Right lobe of liver (tissue), 6 donors: ENCODE measurements at regions not wholly inside any gene's neighbourhood (a gene's known extent, or its start where the extent isn't known, plus 50 kb on each side); places are given as distances from the start of the nearest gene placed in this dataset.

Experiments used
- ATAC-seq, 4 donors: fragments of 200-7000 bp; cut with Tn5 transposase; one replicate each; pipeline ENCODE4 v1.9.1; 2020; ENCODE audit warnings: mild to moderate bottlenecking in 4 of 4, moderate library complexity in 4 of 4
- DNase-seq, 3 donors: peaks; one replicate each; pipeline ENCODE4 v3.0.0-alpha.2; 2020
- H3K27ac ChIP-seq, 3 donors: fragments of 200-600 bp; one replicate each; pipeline ENCODE4 v1.8.0; 2022
- H3K27me3 ChIP-seq, 2 donors: fragments of 200-600 bp; one replicate each; pipeline ENCODE4 v1.8.0; 2022
- H3K36me3 ChIP-seq, 4 donors: fragments of 200-600 bp; sonication (generic) in 1 of 4; one replicate each; pipeline versions ENCODE4 v1.5.1 to v1.8.0; 2017 to 2022; ENCODE audit warnings: control low read depth in 1 of 4
- H3K4me1 ChIP-seq, 4 donors: fragments of 200-600 bp; sonication (generic) in 1 of 4; one replicate each; pipeline versions ENCODE4 v1.5.1 to v1.8.0; 2017 to 2022; ENCODE audit warnings: control low read depth in 1 of 4
- H3K4me3 ChIP-seq, 3 donors: fragments of 200-600 bp; one replicate each; pipeline ENCODE4 v1.8.0; 2022
- H3K9me3 ChIP-seq, 4 donors: fragments of 200-600 bp; sonication (generic) in 1 of 4; one replicate each; pipeline versions ENCODE4 v1.5.1 to v1.8.0; 2017 to 2022; ENCODE audit warnings: control low read depth in 1 of 4
- CTCF ChIP-seq, 4 donors: fragments of 200-600 bp in 3 of 4; fragments of 450-650 bp in 1 of 4; IDR thresholded peaks; one replicate each; pipeline versions ENCODE4 v1.5.1 to v1.8.0; 2016 to 2022; ENCODE audit warnings: antibody characterized with exemption in 4 of 4, mild to moderate bottlenecking in 2 of 4
- POLR2A ChIP-seq: fragments of 450-650 bp; IDR thresholded peaks from one replicate; pipeline ENCODE4 v1.6.1; 2017; ENCODE audit warnings: antibody characterized with exemption, mild to moderate bottlenecking
- WGBS: methylation state at CpG from one replicate; pipeline ENCODE4 v1.1.6; 2018; ENCODE audit warnings: low coverage, low lambda C conversion rate; ENCODE audit not compliant: insufficient coverage; ENCODE audit errors: missing lambda C conversion rate; 5-methylcytosine and 5-hydroxymethylcytosine counted together
- intact Hi-C, 2 donors: fragments of 100-400 bp; cut with DNase I; formaldehyde crosslinking; loops; one replicate each; pipeline versions ENCODE4 v1.11.2 to v1.14.1; 2022
- donor health status: DM: no; HTN: yes; CAD: no.
- donor health status: DM: no; HTN: no; CAD: no.
- donor health status: DM: no; HTN: no; CAD: no.
- donor health status: DM: no; HTN: yes; CAD: no.
- donor health status: DM: no; HTN: yes; CAD: no.

GRCh38 chr18:78741381-78742217 lies 238.0 kb upstream of the SALL3 start:
- no peaks in the 10 kb centered on the region for H3K4me1 ChIP-seq
- ATAC-seq (no peak), DNase-seq (peak in 1 of 3 donors; percentile 21)
- TF ChIP-seq POLR2A (no peak), CTCF (IDR thresholded peaks at IDR 0.05) (no peak)
- H3K27ac ChIP-seq: no peak overlapping the region
- no peak overlapping the region for H3K4me3 ChIP-seq
- H3K9me3 ChIP-seq: no peaks in the 10 kb centered on the region
- intact Hi-C loops: no loop called here
- H3K36me3 ChIP-seq: no peaks in the 10 kb centered on the region
- WGBS: 65% methylated on average over 14 of the region's 30 CpGs
- no peaks in the 10 kb centered on the region for H3K27me3 ChIP-seq

GRCh38 chr18:78742218-78742745 lies 237.3 kb upstream of the SALL3 start:
- intact Hi-C loops: no loop called here
- ATAC-seq: peak in 1 of 4 donors; percentile 26
- peak in 2 of 3 donors; percentile 19 to 48 for DNase-seq
- TF ChIP-seq POLR2A: no peak
- no peak for TF ChIP-seq CTCF (IDR thresholded peaks at IDR 0.05)
- no peaks in the 10 kb centered on the region for H3K4me1 ChIP-seq
- no CpG with 5 or more reads among the region's 11 CpGs for WGBS
- H3K4me3 ChIP-seq: no peak overlapping the region
- no peaks in the 10 kb centered on the region for H3K36me3 ChIP-seq
- no peaks in the 10 kb centered on the region for H3K27me3 ChIP-seq
- H3K9me3 ChIP-seq: no peaks in the 10 kb centered on the region
- H3K27ac ChIP-seq: no peak overlapping the region

GRCh38 chr18:78743078-78743477 lies 236.5 kb upstream of the SALL3 start:
- Histone ChIP-seq H3K4me3 (no peak overlapping the region), H3K36me3 (no peaks in the 10 kb centered on the region), H3K4me1 (no peaks in the 10 kb centered on the region), H3K27ac (no peak overlapping the region), H3K9me3 (no peaks in the 10 kb centered on the region), H3K27me3 (no peaks in the 10 kb centered on the region)
- intact Hi-C loops: no loop called here
- peak in 2 of 3 donors; percentile 13 to 40 for DNase-seq
- WGBS: 38% methylated on average over 3 of the region's 9 CpGs
- no peak for ATAC-seq
- TF ChIP-seq POLR2A (no peak), CTCF (IDR thresholded peaks at IDR 0.05) (no peak)

GRCh38 chr18:78751664-78752063 lies 228.0 kb upstream of the SALL3 start:
- H3K36me3 ChIP-seq: no peaks in the 10 kb centered on the region
- no peak overlapping the region for H3K4me3 ChIP-seq
- H3K27me3 ChIP-seq: no peaks in the 10 kb centered on the region
- H3K27ac ChIP-seq: no peak overlapping the region
- WGBS: 68% methylated on average over 9 of the region's 17 CpGs
- intact Hi-C loops: no loop called here
- DNase-seq (peak in 1 of 3 donors; percentile 22), ATAC-seq (no peak)
- TF ChIP-seq POLR2A (no peak), CTCF (IDR thresholded peaks at IDR 0.05) (no peak)
- H3K9me3 ChIP-seq: no peaks in the 10 kb centered on the region
- H3K4me1 ChIP-seq: no peaks in the 10 kb centered on the region
